CD4-positive, alpha-beta T cell (primary cell): ENCODE measurements at regions not wholly inside any gene's neighbourhood (a gene's known extent, or its start where the extent isn't known, plus 50 kb on each side); places are given as distances from the start of the nearest gene placed in this dataset.

Experiments used
- ATAC-seq: fragments of 200-7000 bp; cut with Tn5 transposase; one replicate; pipeline ENCODE4 v1.10.0; 2022; ENCODE audit warnings: mild to moderate bottlenecking; ENCODE audit not compliant: poor library complexity
- CTCF ChIA-PET: fragments of 350-600 bp; sonication (Branson Sonifier 250); formaldehyde crosslinking; loops from one replicate; lab custom pipeline; 2021; ENCODE audit warnings: antibody characterized with exemption, inconsistent platforms; lab: Charles Lee
- POLR2A ChIA-PET: fragments of 350-600 bp; sonication (Branson Sonifier 250); formaldehyde crosslinking; loops from one replicate; lab custom pipeline; 2021; ENCODE audit warnings: antibody characterized with exemption, inconsistent platforms; lab: Charles Lee
- DNase-seq, 14 experiments: peaks; one replicate each; pipeline ENCODE4 v3.0.0-alpha.2; 2013 to 2020; ENCODE audit warnings: mixed read lengths in 2 of 14
- H3K27ac ChIP-seq, 2 donors: one replicate each; pipeline versions ENCODE4 v1.5.1 to v1.7.0; 2013; ENCODE audit warnings: low read length in 2 of 2, low read depth in 1 of 2, mild to moderate bottlenecking in 1 of 2
- H3K27me3 ChIP-seq, 2 experiments: 1 replicate in 1 of 2; 2 replicates in 1 of 2; pipeline versions ENCODE4 v1.6.1 to v1.7.0; 2013; ENCODE audit warnings: low read length in 2 of 2, control low read depth in 1 of 2, mild to moderate bottlenecking in 1 of 2, moderate library complexity in 1 of 2; ENCODE audit not compliant: insufficient read depth in 2 of 2, control insufficient read depth in 1 of 2
- H3K36me3 ChIP-seq: one replicate; pipeline ENCODE4 v1.6.1; 2013; ENCODE audit warnings: low read length, control low read depth; ENCODE audit not compliant: insufficient read depth
- H3K4me1 ChIP-seq: one replicate; pipeline ENCODE4 v1.6.1; 2013; ENCODE audit warnings: low read length, control low read depth; ENCODE audit not compliant: insufficient read depth
- H3K4me3 ChIP-seq: one replicate; pipeline ENCODE4 v1.5.1; 2013; ENCODE audit warnings: mild to moderate bottlenecking, low read length, moderate library complexity
- H3K9me3 ChIP-seq, 2 experiments: 1 replicate in 1 of 2; 2 replicates in 1 of 2; pipeline versions ENCODE4 v1.6.1 to v1.7.0; 2013; ENCODE audit warnings: low read length in 2 of 2, mild to moderate bottlenecking in 2 of 2, control low read depth in 1 of 2, moderate library complexity in 1 of 2; ENCODE audit not compliant: control insufficient read depth in 1 of 2, insufficient read depth in 1 of 2
- H3K27ac Mint-ChIP-seq: one replicate; pipeline ENCODE4 v1.8.0; 2020; ENCODE audit warnings: mixed read lengths
- H3K27me3 Mint-ChIP-seq: one replicate; pipeline ENCODE4 v1.8.0; 2021; ENCODE audit warnings: mixed read lengths
- H3K36me3 Mint-ChIP-seq: one replicate; pipeline ENCODE4 v1.8.0; 2021; ENCODE audit warnings: low read depth, mixed read lengths
- H3K4me1 Mint-ChIP-seq: one replicate; pipeline ENCODE4 v1.8.0; 2021; ENCODE audit warnings: low read depth, mixed read lengths
- H3K4me3 Mint-ChIP-seq: one replicate; pipeline ENCODE4 v1.8.0; 2020; ENCODE audit warnings: mild to moderate bottlenecking, mixed read lengths
- H3K9me3 Mint-ChIP-seq: one replicate; pipeline ENCODE4 v1.8.0; 2020; ENCODE audit warnings: mixed read lengths
- intact Hi-C, 2 experiments: fragments of 100-400 bp; cut with DNase I in 1 of 2; cut with micrococcal nuclease in 1 of 2; formaldehyde crosslinking; loops; one replicate each; pipeline versions ENCODE4 v1.15.1 to v1.9.0; 2023 to 2025; cut with DNase I, micrococcal nuclease
- TF ChIP-seq, protein P1 (sequence below): fragments of 200-600 bp; IDR thresholded peaks from one replicate; pipeline ENCODE4 v1.8.0; 2022; ENCODE audit warnings: antibody characterized with exemption, mild to moderate bottlenecking

DNA sequence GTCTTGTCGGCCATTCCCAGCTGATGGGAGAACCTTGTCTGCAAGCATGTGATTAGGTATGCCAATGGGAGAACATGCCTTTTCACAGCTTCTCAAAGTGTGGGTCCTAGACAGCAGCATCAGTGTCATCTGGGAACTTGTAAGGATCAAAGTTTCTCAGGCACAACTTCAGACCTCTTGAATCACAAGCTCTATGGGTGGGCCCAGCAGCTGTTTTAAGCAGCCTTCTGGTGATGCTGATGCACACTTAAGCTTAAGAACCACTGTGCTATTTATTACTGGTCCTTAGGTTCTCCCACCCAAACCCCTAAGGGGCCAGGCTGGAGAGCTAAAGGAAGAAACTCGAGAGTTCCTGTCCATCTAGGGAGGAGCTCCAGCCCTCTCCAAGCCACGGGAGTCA, 453.9 kb upstream of the PROK2 start:
- H3K27me3 ChIP-seq, result no peaks in the 10 kb centered on the region
- no peak for ATAC-seq
- intact Hi-C loops, result no loop called here
- no peaks in the 10 kb centered on the region for H3K4me1 ChIP-seq
- no peaks in the 10 kb centered on the region for H3K36me3 Mint-ChIP-seq
- no peaks in the 10 kb centered on the region for H3K9me3 Mint-ChIP-seq
- POLR2A ChIA-PET, result interaction anchor here (1.2 kb wide), 1 partner anchor 20 kb away, joined by 3 read pairs; no protein-coding TSS in a partner anchor
- TF ChIP-seq, protein P1, sequence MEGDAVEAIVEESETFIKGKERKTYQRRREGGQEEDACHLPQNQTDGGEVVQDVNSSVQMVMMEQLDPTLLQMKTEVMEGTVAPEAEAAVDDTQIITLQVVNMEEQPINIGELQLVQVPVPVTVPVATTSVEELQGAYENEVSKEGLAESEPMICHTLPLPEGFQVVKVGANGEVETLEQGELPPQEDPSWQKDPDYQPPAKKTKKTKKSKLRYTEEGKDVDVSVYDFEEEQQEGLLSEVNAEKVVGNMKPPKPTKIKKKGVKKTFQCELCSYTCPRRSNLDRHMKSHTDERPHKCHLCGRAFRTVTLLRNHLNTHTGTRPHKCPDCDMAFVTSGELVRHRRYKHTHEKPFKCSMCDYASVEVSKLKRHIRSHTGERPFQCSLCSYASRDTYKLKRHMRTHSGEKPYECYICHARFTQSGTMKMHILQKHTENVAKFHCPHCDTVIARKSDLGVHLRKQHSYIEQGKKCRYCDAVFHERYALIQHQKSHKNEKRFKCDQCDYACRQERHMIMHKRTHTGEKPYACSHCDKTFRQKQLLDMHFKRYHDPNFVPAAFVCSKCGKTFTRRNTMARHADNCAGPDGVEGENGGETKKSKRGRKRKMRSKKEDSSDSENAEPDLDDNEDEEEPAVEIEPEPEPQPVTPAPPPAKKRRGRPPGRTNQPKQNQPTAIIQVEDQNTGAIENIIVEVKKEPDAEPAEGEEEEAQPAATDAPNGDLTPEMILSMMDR, result no peak
- peaks cover 6% of the 10 kb centered on the region for H3K4me1 Mint-ChIP-seq
- DNase-seq, result no peak
- no peaks in the 10 kb centered on the region for H3K27me3 Mint-ChIP-seq
- no peak overlapping the region for H3K27ac ChIP-seq
- H3K9me3 ChIP-seq, result no peaks in the 10 kb centered on the region
- H3K4me3 ChIP-seq, result no peak overlapping the region
- no peaks in the 10 kb centered on the region for H3K36me3 ChIP-seq
- no peak overlapping the region for H3K4me3 Mint-ChIP-seq
- H3K27ac Mint-ChIP-seq, result no peak overlapping the region
- CTCF ChIA-PET, result no interaction called here

DNA sequence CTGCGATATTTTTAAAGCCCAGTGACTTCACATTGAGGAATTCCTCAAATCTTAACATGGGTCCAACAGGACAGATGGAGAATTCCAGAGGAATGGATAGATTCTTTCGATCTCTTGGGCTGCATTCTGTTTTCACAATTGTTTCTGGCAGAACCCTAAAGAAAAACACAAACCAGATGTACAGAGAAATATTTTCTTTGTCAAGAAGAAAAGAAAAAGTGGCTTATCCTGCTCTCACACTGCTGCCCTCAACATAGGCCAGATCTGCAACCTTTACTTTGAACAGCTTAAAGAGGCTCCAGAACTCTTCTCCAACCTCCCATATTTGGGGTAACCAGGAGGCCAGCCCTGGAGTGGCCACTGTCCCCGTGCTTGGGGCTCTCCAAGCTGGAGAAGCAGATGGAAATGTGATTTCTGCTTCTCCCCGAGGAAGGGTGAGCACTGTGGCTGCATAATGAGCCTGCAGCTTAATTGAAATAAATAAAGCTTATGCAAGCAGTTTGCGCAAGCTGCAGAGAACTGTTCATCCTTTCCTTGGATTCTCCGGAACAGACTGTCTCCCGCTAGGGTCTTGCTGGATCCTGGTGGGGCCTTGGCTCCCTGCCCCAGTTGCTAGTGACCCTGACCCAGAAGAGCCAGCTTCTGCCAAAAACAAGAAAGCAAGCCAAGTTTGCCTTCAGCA, 453.2 kb upstream of the PROK2 start:
- no peak overlapping the region for H3K4me3 Mint-ChIP-seq

DNA sequence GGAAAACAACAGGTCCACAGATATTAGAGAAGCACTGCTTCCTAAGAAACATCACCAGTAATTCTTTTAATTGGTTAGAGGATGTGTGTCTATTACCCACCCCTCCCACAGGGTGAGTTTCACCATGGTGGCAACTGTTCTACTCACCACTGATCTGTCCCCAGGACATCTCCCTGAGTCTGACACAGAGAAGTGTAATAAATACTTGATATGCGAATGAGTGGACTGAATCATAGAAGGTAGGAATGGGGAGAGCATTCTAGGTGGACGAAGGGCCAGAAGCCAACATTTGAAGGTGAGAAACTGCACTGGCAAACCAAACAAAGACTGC, 452.7 kb upstream of the PROK2 start:
- TF ChIP-seq, protein P1, result no peak

More for the DNA sequence above, 453.2 kb upstream of the PROK2 start:
- ATAC-seq (no peak), DNase-seq (no peak)
- no peaks in the 10 kb centered on the region for H3K9me3 Mint-ChIP-seq
- CTCF ChIA-PET, result no interaction called here
- no peaks in the 10 kb centered on the region for H3K36me3 ChIP-seq
- H3K4me1 ChIP-seq, result no peaks in the 10 kb centered on the region
- H3K27me3 Mint-ChIP-seq, result no peaks in the 10 kb centered on the region
- H3K36me3 Mint-ChIP-seq, result no peaks in the 10 kb centered on the region
- TF ChIP-seq, protein P1, result no peak
- no peaks in the 10 kb centered on the region for H3K27me3 ChIP-seq
- H3K9me3 ChIP-seq, result no peaks in the 10 kb centered on the region
- H3K27ac Mint-ChIP-seq, result no peak overlapping the region
- peaks cover 6% of the 10 kb centered on the region for H3K4me1 Mint-ChIP-seq
- no peak overlapping the region for H3K4me3 ChIP-seq
- H3K27ac ChIP-seq, result no peak overlapping the region
- intact Hi-C loops, result no loop called here
- POLR2A ChIA-PET, result interaction anchor here (1.2 kb wide), 1 partner anchor 21 kb away, joined by 3 read pairs; no protein-coding TSS in a partner anchor

More for the DNA sequence above, 452.7 kb upstream of the PROK2 start:
- H3K27me3 Mint-ChIP-seq, result no peaks in the 10 kb centered on the region
- DNase-seq (no peak), ATAC-seq (no peak)
- ChIA-PET CTCF (no interaction called here), POLR2A (no interaction called here)
- no peak overlapping the region for H3K27ac ChIP-seq
- H3K36me3 Mint-ChIP-seq, result no peaks in the 10 kb centered on the region
- H3K27ac Mint-ChIP-seq, result no peak overlapping the region
- no peak overlapping the region for H3K4me3 Mint-ChIP-seq
- H3K4me1 ChIP-seq, result no peaks in the 10 kb centered on the region
- intact Hi-C loops, result no loop called here
- no peaks in the 10 kb centered on the region for H3K9me3 ChIP-seq
- H3K4me1 Mint-ChIP-seq, result peaks cover 6% of the 10 kb centered on the region
- no peaks in the 10 kb centered on the region for H3K27me3 ChIP-seq
- H3K36me3 ChIP-seq, result no peaks in the 10 kb centered on the region
- no peaks in the 10 kb centered on the region for H3K9me3 Mint-ChIP-seq
- no peak overlapping the region for H3K4me3 ChIP-seq
